ENCODE measurements at regions not wholly inside any gene's neighbourhood (a gene's known extent, or its start where the extent isn't known, plus 50 kb on each side); places are given as distances from the start of the nearest gene placed in this dataset.

DNA sequence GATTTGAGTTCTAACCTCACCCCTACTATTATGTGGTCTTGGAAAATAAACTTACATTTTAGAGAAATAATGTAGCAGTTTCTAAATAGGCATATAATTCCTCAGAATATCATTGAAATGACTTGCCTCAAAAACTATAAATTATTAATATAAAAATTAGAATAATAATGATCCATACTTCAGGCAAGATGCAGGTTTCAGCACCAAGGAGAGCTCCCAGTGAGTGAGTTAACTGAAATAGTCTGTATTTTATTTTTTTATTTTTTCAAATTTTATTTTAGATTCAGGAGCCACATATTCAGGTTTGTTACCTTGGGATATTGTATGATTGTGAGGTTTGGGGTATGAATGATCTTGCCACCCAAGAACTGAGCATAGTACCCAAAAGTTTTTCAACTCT lies 472.2 kb upstream of the DCC start:
- no peak for FAIRE-seq

More for the DNA sequence above, 472.2 kb upstream of the DCC start:
- ATAC-seq (no peak), DNase-seq (ENCODE audit: low read depth, low spot score) (no peak)
- no TSS peak for BruUV-seq (replicated peaks)
- Histone ChIP-seq H3K79me2 (ENCODE audit: control insufficient read depth, insufficient read depth, low read length) (no peaks in the 10 kb centered on the region), H3K27me3 (replicated peaks in 1 of 2; ENCODE audit: control insufficient read depth in 2 of 2, insufficient read depth in 2 of 2, low read length in 1 of 2) (no peaks in the 10 kb centered on the region), H2AFZ (ENCODE audit: control insufficient read depth, low read depth, low read length) (no peak overlapping the region), H3K9ac (ENCODE audit: control insufficient read depth, insufficient read depth, low read length) (no peak overlapping the region), H3K9me3 (replicated peaks; ENCODE audit: control insufficient read depth, insufficient read depth, low read length) (no peaks in the 10 kb centered on the region; the same call in 2 of the 3 replicates), H3K27ac (ENCODE audit: control insufficient read depth, insufficient read depth) (no peak overlapping the region), H3K36me3 (ENCODE audit: control insufficient read depth in 2 of 2, insufficient read depth in 2 of 2, low read length in 1 of 2) (no peaks in the 10 kb centered on the region), H4K20me1 (ENCODE audit: control insufficient read depth, insufficient read depth) (no peaks in the 10 kb centered on the region), H3K4me3 (no peak overlapping the region), H3K4me1 (ENCODE audit: control insufficient read depth, insufficient read depth, low read length) (no peaks in the 10 kb centered on the region), H3K4me2 (ENCODE audit: control insufficient read depth, insufficient read depth) (no peak overlapping the region)
- in situ Hi-C loops (cut with MboI), result no loop called here
- ChIA-PET CTCF (interaction anchor here (0.6 to 1.1 kb wide), 3 partner anchors 9 to 215 kb away, joined by 3 read pairs; no protein-coding TSS in a partner anchor), RAD21 (ENCODE audit: unreplicated experiment) (no interaction called here), SMC1A (ENCODE audit: uncharacterized antibody, unreplicated experiment) (interaction anchor here (1.3 to 1.8 kb wide), 2 partner anchors 105 to 199 kb away, joined by 3 to 5 read pairs; no protein-coding TSS in a partner anchor), POLR2A (interaction anchor here (0.5 kb wide), 1 partner anchor 198 kb away, joined by 5 read pairs; no protein-coding TSS in a partner anchor)
- intact Hi-C loops (cut with micrococcal nuclease; ENCODE audit: unreplicated experiment), result no loop called here
- no peak for TF ChIP-seq NR2C2 (IDR thresholded peaks at IDR 0.05; ENCODE audit: borderline replicate concordance, control insufficient read depth, insufficient read length, low read depth)
- TF ChIP-seq, protein P1, sequence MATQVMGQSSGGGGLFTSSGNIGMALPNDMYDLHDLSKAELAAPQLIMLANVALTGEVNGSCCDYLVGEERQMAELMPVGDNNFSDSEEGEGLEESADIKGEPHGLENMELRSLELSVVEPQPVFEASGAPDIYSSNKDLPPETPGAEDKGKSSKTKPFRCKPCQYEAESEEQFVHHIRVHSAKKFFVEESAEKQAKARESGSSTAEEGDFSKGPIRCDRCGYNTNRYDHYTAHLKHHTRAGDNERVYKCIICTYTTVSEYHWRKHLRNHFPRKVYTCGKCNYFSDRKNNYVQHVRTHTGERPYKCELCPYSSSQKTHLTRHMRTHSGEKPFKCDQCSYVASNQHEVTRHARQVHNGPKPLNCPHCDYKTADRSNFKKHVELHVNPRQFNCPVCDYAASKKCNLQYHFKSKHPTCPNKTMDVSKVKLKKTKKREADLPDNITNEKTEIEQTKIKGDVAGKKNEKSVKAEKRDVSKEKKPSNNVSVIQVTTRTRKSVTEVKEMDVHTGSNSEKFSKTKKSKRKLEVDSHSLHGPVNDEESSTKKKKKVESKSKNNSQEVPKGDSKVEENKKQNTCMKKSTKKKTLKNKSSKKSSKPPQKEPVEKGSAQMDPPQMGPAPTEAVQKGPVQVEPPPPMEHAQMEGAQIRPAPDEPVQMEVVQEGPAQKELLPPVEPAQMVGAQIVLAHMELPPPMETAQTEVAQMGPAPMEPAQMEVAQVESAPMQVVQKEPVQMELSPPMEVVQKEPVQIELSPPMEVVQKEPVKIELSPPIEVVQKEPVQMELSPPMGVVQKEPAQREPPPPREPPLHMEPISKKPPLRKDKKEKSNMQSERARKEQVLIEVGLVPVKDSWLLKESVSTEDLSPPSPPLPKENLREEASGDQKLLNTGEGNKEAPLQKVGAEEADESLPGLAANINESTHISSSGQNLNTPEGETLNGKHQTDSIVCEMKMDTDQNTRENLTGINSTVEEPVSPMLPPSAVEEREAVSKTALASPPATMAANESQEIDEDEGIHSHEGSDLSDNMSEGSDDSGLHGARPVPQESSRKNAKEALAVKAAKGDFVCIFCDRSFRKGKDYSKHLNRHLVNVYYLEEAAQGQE (IDR thresholded peaks at IDR 0.05; ENCODE audit: low read depth, low read length), result peak; percentile 81

Measured in GM12878 (cell line).